K562 (cell line): ENCODE measurements at regions not wholly inside any gene's neighbourhood (a gene's known extent, or its start where the extent isn't known, plus 50 kb on each side); places are given as distances from the start of the nearest gene placed in this dataset.
A peak's percentile ranks its signal among the peaks of the same experiment; 100 is the strongest.

Experiments used
- ATAC-seq: fragments of 200-7000 bp; cut with Tn5 transposase; 3 replicates; pipeline ENCODE4 v1.9.1; 2020; ENCODE audit warnings: moderate library complexity
- BruUV-seq: library from RNA; stranded (reverse); fragments of 400-500 nt; replicated peaks from 2 replicates; lab custom pipeline; 2021; lab: Mats Ljungman, UMichigan
- CTCF ChIA-PET: fragments of 300-600 bp; formaldehyde crosslinking; extraction: SDS; loops from one replicate; lab custom pipeline; 2021; ENCODE audit warnings: low intra/inter-chr PET ratio; lab: Yijun Ruan, JAX
- POLR2A ChIA-PET: fragments of 300-600, 350-650 bp; sonication (Branson Sonifier 250); formaldehyde crosslinking; extraction: SDS; loops from one replicate; lab custom pipeline; 2021; ENCODE audit warnings: antibody characterized with exemption, inconsistent platforms; lab: Yijun Ruan, JAX
- DNase-seq, 4 experiments: peaks; one replicate each; pipeline versions ENCODE4 v3.0.0 to v3.0.0-alpha.2; 2011 to 2018; ENCODE audit warnings: low spot score in 3 of 4, mixed read lengths in 3 of 4; ENCODE audit errors: extremely low read depth in 1 of 4
- FAIRE-seq: peaks from 2 replicates; lab custom pipeline; 2011; peaks lifted over from hg19 to GRCh38; lab: Jason Lieb, UNC
- H2AFZ ChIP-seq: 2 replicates; pipeline ENCODE4 v1.6.0; 2011; ENCODE audit warnings: low read depth, low read length, control low read depth, inconsistent platforms
- H3K27ac ChIP-seq: fragments of 200-600 bp; 3 replicates; pipeline ENCODE4 v1.8.0; 2011; ENCODE audit warnings: low read depth, mild to moderate bottlenecking, control low read depth, inconsistent platforms, low read length, moderate library complexity, mixed read lengths; ENCODE audit errors: extremely low read depth
- H3K27me3 ChIP-seq, 2 experiments: fragments of 300-600 bp in 1 of 2; 2 replicates in 1 of 2; 3 replicates in 1 of 2; pipeline versions ENCODE4 v1.6.0 to v1.8.0; 2011; ENCODE audit warnings: inconsistent platforms in 2 of 2, low read length in 2 of 2, mild to moderate bottlenecking in 1 of 2, mixed read lengths in 1 of 2, moderate library complexity in 1 of 2; ENCODE audit not compliant: control insufficient read depth in 2 of 2, insufficient read depth in 2 of 2
- H3K36me3 ChIP-seq: fragments of 300-600 bp; 3 replicates; pipeline ENCODE4 v1.8.0; 2011; ENCODE audit warnings: mild to moderate bottlenecking, low read length, inconsistent platforms; ENCODE audit not compliant: control insufficient read depth, insufficient read depth
- H3K4me1 ChIP-seq, 2 experiments: fragments of 200-600 bp in 1 of 2; replicated peaks in 1 of 2; 2 replicates in 1 of 2; 3 replicates in 1 of 2; pipeline versions ENCODE4 v1.5.1 to v1.8.0; 2011; ENCODE audit warnings: inconsistent platforms in 2 of 2, low read length in 2 of 2, mild to moderate bottlenecking in 1 of 2, mixed read lengths in 1 of 2, moderate library complexity in 1 of 2; ENCODE audit not compliant: control insufficient read depth in 2 of 2, insufficient read depth in 2 of 2
- H3K4me2 ChIP-seq: 2 replicates; pipeline ENCODE4 v1.6.1; 2011; ENCODE audit warnings: low read length, control low read depth, inconsistent platforms, mixed read lengths; ENCODE audit not compliant: insufficient read depth
- H3K4me3 ChIP-seq: fragments of 200-600 bp; sonication (generic), shearing (Covaris generic); 2 replicates; pipeline ENCODE4 v1.5.1; 2016; ENCODE audit warnings: control low read depth, inconsistent platforms
- H3K79me2 ChIP-seq: fragments of 200-600 bp; 3 replicates; pipeline ENCODE4 v1.8.0; 2011; ENCODE audit warnings: low read length, inconsistent platforms; ENCODE audit not compliant: control insufficient read depth, insufficient read depth
- H3K9ac ChIP-seq, 2 experiments: 2 replicates each; pipeline versions ENCODE4 v1.6.0 to v1.6.1; 2011; ENCODE audit warnings: low read depth in 2 of 2, low read length in 2 of 2, control low read depth in 1 of 2, inconsistent platforms in 1 of 2, mild to moderate bottlenecking in 1 of 2, mixed read lengths in 1 of 2; ENCODE audit not compliant: insufficient read depth in 1 of 2
- H3K9me1 ChIP-seq: one replicate; pipeline ENCODE4 v1.6.0; 2011; ENCODE audit warnings: inconsistent platforms, mild to moderate bottlenecking, low read length, moderate library complexity; ENCODE audit not compliant: control insufficient read depth, insufficient read depth
- H3K9me3 ChIP-seq: replicated peaks from 2 replicates; pipeline ENCODE4 v1.5.1; 2011; ENCODE audit warnings: low read depth, low read length, inconsistent platforms; ENCODE audit not compliant: control insufficient read depth, insufficient read depth
- H4K20me1 ChIP-seq: replicated peaks from 2 replicates; pipeline ENCODE4 v1.6.1; 2011; ENCODE audit warnings: low read length, inconsistent platforms, mixed read lengths; ENCODE audit not compliant: control insufficient read depth, insufficient read depth
- AFF4 ChIP-seq: sonication (generic); formaldehyde crosslinking; IDR thresholded peaks from 2 replicates; pipeline ENCODE4 v1.8.0; 2023; ENCODE audit warnings: mild to moderate bottlenecking, missing genetic modification reagents
- BRD9 ChIP-seq: fragments of 450-650 bp; IDR thresholded peaks from 2 replicates; pipeline ENCODE4 v1.6.1; 2018; ENCODE audit warnings: low read depth; ENCODE audit not compliant: partially characterized antibody
- GTF2E2 ChIP-seq: fragments of 200-800 bp; sonication (Bioruptor generic); IDR thresholded peaks from 2 replicates; pipeline ENCODE4 v1.6.1; 2016; ENCODE audit warnings: missing genetic modification characterization, missing compliant biosample characterization
- HLTF ChIP-seq: fragments of 450-650 bp; IDR thresholded peaks from 2 replicates; pipeline ENCODE4 v1.6.1; 2016
- KAT7 ChIP-seq: sonication (generic); formaldehyde crosslinking; IDR thresholded peaks from 2 replicates; pipeline ENCODE4 v1.8.0; 2022; ENCODE audit warnings: missing genetic modification reagents, mild to moderate bottlenecking, borderline replicate concordance
- MAFK ChIP-seq: IDR thresholded peaks from 2 replicates; pipeline ENCODE4 v1.6.1; 2011; ENCODE audit warnings: low read length, improper control_type of control experiment
- MIER1 ChIP-seq: fragments of 450-650 bp; IDR thresholded peaks from 2 replicates; pipeline ENCODE4 v1.6.1; 2016; ENCODE audit warnings: antibody characterized with exemption, mild to moderate bottlenecking, low read depth
- NCOA2 ChIP-seq, 2 experiments: fragments of 450-650 bp; IDR thresholded peaks; 2 replicates each; pipeline ENCODE4 v1.6.1; 2018; ENCODE audit warnings: mild to moderate bottlenecking in 2 of 2, moderate library complexity in 1 of 2; ENCODE audit not compliant: partially characterized antibody in 2 of 2
- NKRF ChIP-seq: fragments of 450-650 bp; IDR thresholded peaks from 2 replicates; pipeline ENCODE4 v1.6.1; 2016; ENCODE audit warnings: borderline replicate concordance
- RBM25 ChIP-seq: fragments of 200-400 bp; formaldehyde crosslinking; IDR thresholded peaks from 2 replicates; pipeline ENCODE4 v1.6.1; 2018; ENCODE audit warnings: low read length, low read depth, moderate library complexity; ENCODE audit not compliant: severe bottlenecking
- SMARCA5 ChIP-seq: fragments of 450-650 bp; IDR thresholded peaks from 2 replicates; pipeline ENCODE4 v1.6.1; 2016
- SNIP1 ChIP-seq: fragments of 450-650 bp; IDR thresholded peaks from 2 replicates; pipeline ENCODE4 v1.7.1; 2017; ENCODE audit warnings: low read depth, mild to moderate bottlenecking
- TRIM25 ChIP-seq: fragments of 450-650 bp; IDR thresholded peaks from 2 replicates; pipeline ENCODE4 v1.7.0; 2016; ENCODE audit warnings: borderline replicate concordance
- ZNF239 ChIP-seq: fragments of 250-450 bp; sonication (Bioruptor Pico); IDR thresholded peaks from 2 replicates; pipeline ENCODE4 v1.4.0; 2020; ENCODE audit warnings: mild to moderate bottlenecking
- ZSCAN29 ChIP-seq: fragments of 450-650 bp; IDR thresholded peaks from 2 replicates; pipeline ENCODE4 v1.6.1; 2017
- WGBS: fragments of 100-300 bp; shearing (Covaris generic); methylation state at CpG from one replicate; pipeline ENCODE4 v1.1.6; 2016; ENCODE audit warnings: low coverage, mixed read lengths; ENCODE audit not compliant: insufficient coverage; ENCODE audit errors: missing lambda C conversion rate; 5-methylcytosine and 5-hydroxymethylcytosine counted together
- in situ Hi-C: fragments of 300-500 bp; cut with MboI; formaldehyde crosslinking; loops from 4 replicates; pipeline ENCODE4 v1.15.0; 2018; ENCODE audit warnings: inconsistent platforms, mixed read lengths
- intact Hi-C: fragments of 100-400 bp; cut with micrococcal nuclease; formaldehyde crosslinking; loops from 2 replicates; pipeline ENCODE4 v1.14.2; 2022

DNA sequence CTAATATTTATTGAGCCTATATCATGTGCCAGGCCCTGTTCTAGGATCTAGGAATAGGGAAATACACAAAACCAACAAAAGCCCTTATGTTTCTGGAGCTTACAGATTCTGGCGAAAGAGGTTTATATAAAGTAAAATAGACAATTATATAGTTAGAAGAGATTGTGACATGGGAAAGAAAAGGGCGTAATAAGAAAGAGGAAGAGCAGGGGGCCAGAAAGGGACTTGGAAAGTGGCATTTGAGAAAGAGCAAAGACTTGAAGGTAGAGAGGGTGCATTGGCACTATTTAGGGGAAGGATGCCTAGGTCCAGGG, 322.5 kb upstream of the FAM78B start:
- H3K27ac ChIP-seq = peak overlapping the region; percentile 92
- POLR2A ChIA-PET = interaction anchor here (0.9 to 2.5 kb wide), 9 partner anchors 9 to 350 kb away, joined by 3 to 20 read pairs (median 5); no protein-coding TSS in a partner anchor
- in situ Hi-C loops = no loop called here
- TF ChIP-seq SMARCA5 = 0 out of 2 replicates have a peak, but pooled peaks have one; percentile 72
- TF ChIP-seq KAT7 (CRISPR knock-in tag) = peak; percentile 47; the same call in 1 of the 2 replicates
- TF ChIP-seq NKRF = 0 out of 2 replicates have a peak, but pooled peaks have one; percentile 8
- 0 out of 2 replicates have a peak, but pooled peaks have one; percentile 21 for TF ChIP-seq AFF4 (CRISPR knock-in tag)
- no peak for TF ChIP-seq RBM25
- TF ChIP-seq ZSCAN29 = no peak
- TF ChIP-seq MAFK = 0 out of 2 replicates have a peak, but pooled peaks have one; percentile 27
- peak in 1 of 2 experiments; percentile 31 for TF ChIP-seq NCOA2 (IDR thresholded peaks at IDR 0.05; ENCODE audit: partially characterized antibody in 2 of 2)
- peak; percentile 28; the same call in 1 of the 2 replicates for TF ChIP-seq SNIP1
- 0 out of 2 replicates have a peak, but pooled peaks have one; percentile 74 for TF ChIP-seq TRIM25
- 0 out of 2 replicates have a peak, but pooled peaks have one; percentile 85 for TF ChIP-seq GTF2E2
- peak; percentile 83 for TF ChIP-seq BRD9
- peak; percentile 61; the same call in 1 of the 2 replicates for TF ChIP-seq MIER1
- TF ChIP-seq HLTF = peak; percentile 92
- TF ChIP-seq ZNF239 (CRISPR knock-in tag) = no peak

More for the DNA sequence above, 322.5 kb upstream of the FAM78B start:
- peak overlapping the region; percentile 69 to 83; a peak in 3 of 4 replicates for H3K9ac ChIP-seq
- H3K9me3 ChIP-seq = no peaks in the 10 kb centered on the region
- intact Hi-C loops = no loop called here
- DNase-seq (no peak), FAIRE-seq (no peak), ATAC-seq (no peak)
- H4K20me1 ChIP-seq = no peaks in the 10 kb centered on the region
- H3K27me3 ChIP-seq = no peaks in the 10 kb centered on the region
- CTCF ChIA-PET = interaction anchor here (0.6 kb wide), 2 partner anchors 531 to 981 kb away, joined by 3 to 4 read pairs; no protein-coding TSS in a partner anchor
- peak overlapping the region; percentile 84 for H2AFZ ChIP-seq
- H3K36me3 ChIP-seq = no peaks in the 10 kb centered on the region
- H3K79me2 ChIP-seq = no peaks in the 10 kb centered on the region
- BruUV-seq = no TSS peak
- H3K4me2 ChIP-seq = peak overlapping the region; percentile 81
- WGBS = 56% methylated on average over 2 of the region's 2 CpGs
- H3K9me1 ChIP-seq = no peaks in the 10 kb centered on the region
- peak overlapping the region; percentile 42 for H3K4me3 ChIP-seq
- H3K4me1 ChIP-seq = peaks cover 8 to 51% of the 10 kb centered on the region in 2 experiments; a peak in 4 of 5 replicates
